K562 (cell line): ENCODE measurements at regions not wholly inside any gene's neighbourhood (a gene's known extent, or its start where the extent isn't known, plus 50 kb on each side); places are given as distances from the start of the nearest gene placed in this dataset.

Source experiments
- ATAC-seq: fragments of 200-7000 bp; cut with Tn5 transposase; 3 replicates; pipeline ENCODE4 v1.9.1; 2020; ENCODE audit warnings: moderate library complexity
- BruUV-seq: library from RNA; stranded (reverse); fragments of 400-500 nt; replicated peaks from 2 replicates; lab custom pipeline; 2021; lab: Mats Ljungman, UMichigan
- CTCF ChIA-PET: fragments of 300-600 bp; formaldehyde crosslinking; extraction: SDS; loops from one replicate; lab custom pipeline; 2021; ENCODE audit warnings: low intra/inter-chr PET ratio; lab: Yijun Ruan, JAX
- POLR2A ChIA-PET: fragments of 300-600, 350-650 bp; sonication (Branson Sonifier 250); formaldehyde crosslinking; extraction: SDS; loops from one replicate; lab custom pipeline; 2021; ENCODE audit warnings: antibody characterized with exemption, inconsistent platforms; lab: Yijun Ruan, JAX
- DNase-seq, 4 experiments: peaks; one replicate each; pipeline versions ENCODE4 v3.0.0 to v3.0.0-alpha.2; 2011 to 2018; ENCODE audit warnings: low spot score in 3 of 4, mixed read lengths in 3 of 4; ENCODE audit errors: extremely low read depth in 1 of 4
- FAIRE-seq: peaks from 2 replicates; lab custom pipeline; 2011; peaks lifted over from hg19 to GRCh38; lab: Jason Lieb, UNC
- H2AFZ ChIP-seq: 2 replicates; pipeline ENCODE4 v1.6.0; 2011; ENCODE audit warnings: low read depth, low read length, control low read depth, inconsistent platforms
- H3K27ac ChIP-seq: fragments of 200-600 bp; 3 replicates; pipeline ENCODE4 v1.8.0; 2011; ENCODE audit warnings: low read depth, mild to moderate bottlenecking, control low read depth, inconsistent platforms, low read length, moderate library complexity, mixed read lengths; ENCODE audit errors: extremely low read depth
- H3K27me3 ChIP-seq, 2 experiments: fragments of 300-600 bp in 1 of 2; 2 replicates in 1 of 2; 3 replicates in 1 of 2; pipeline versions ENCODE4 v1.6.0 to v1.8.0; 2011; ENCODE audit warnings: inconsistent platforms in 2 of 2, low read length in 2 of 2, mild to moderate bottlenecking in 1 of 2, mixed read lengths in 1 of 2, moderate library complexity in 1 of 2; ENCODE audit not compliant: control insufficient read depth in 2 of 2, insufficient read depth in 2 of 2
- H3K36me3 ChIP-seq: fragments of 300-600 bp; 3 replicates; pipeline ENCODE4 v1.8.0; 2011; ENCODE audit warnings: mild to moderate bottlenecking, low read length, inconsistent platforms; ENCODE audit not compliant: control insufficient read depth, insufficient read depth
- H3K4me1 ChIP-seq, 2 experiments: fragments of 200-600 bp in 1 of 2; replicated peaks in 1 of 2; 2 replicates in 1 of 2; 3 replicates in 1 of 2; pipeline versions ENCODE4 v1.5.1 to v1.8.0; 2011; ENCODE audit warnings: inconsistent platforms in 2 of 2, low read length in 2 of 2, mild to moderate bottlenecking in 1 of 2, mixed read lengths in 1 of 2, moderate library complexity in 1 of 2; ENCODE audit not compliant: control insufficient read depth in 2 of 2, insufficient read depth in 2 of 2
- H3K4me2 ChIP-seq: 2 replicates; pipeline ENCODE4 v1.6.1; 2011; ENCODE audit warnings: low read length, control low read depth, inconsistent platforms, mixed read lengths; ENCODE audit not compliant: insufficient read depth
- H3K4me3 ChIP-seq: fragments of 200-600 bp; sonication (generic), shearing (Covaris generic); 2 replicates; pipeline ENCODE4 v1.5.1; 2016; ENCODE audit warnings: control low read depth, inconsistent platforms
- H3K79me2 ChIP-seq: fragments of 200-600 bp; 3 replicates; pipeline ENCODE4 v1.8.0; 2011; ENCODE audit warnings: low read length, inconsistent platforms; ENCODE audit not compliant: control insufficient read depth, insufficient read depth
- H3K9ac ChIP-seq, 2 experiments: 2 replicates each; pipeline versions ENCODE4 v1.6.0 to v1.6.1; 2011; ENCODE audit warnings: low read depth in 2 of 2, low read length in 2 of 2, control low read depth in 1 of 2, inconsistent platforms in 1 of 2, mild to moderate bottlenecking in 1 of 2, mixed read lengths in 1 of 2; ENCODE audit not compliant: insufficient read depth in 1 of 2
- H3K9me1 ChIP-seq: one replicate; pipeline ENCODE4 v1.6.0; 2011; ENCODE audit warnings: inconsistent platforms, mild to moderate bottlenecking, low read length, moderate library complexity; ENCODE audit not compliant: control insufficient read depth, insufficient read depth
- H3K9me3 ChIP-seq: replicated peaks from 2 replicates; pipeline ENCODE4 v1.5.1; 2011; ENCODE audit warnings: low read depth, low read length, inconsistent platforms; ENCODE audit not compliant: control insufficient read depth, insufficient read depth
- H4K20me1 ChIP-seq: replicated peaks from 2 replicates; pipeline ENCODE4 v1.6.1; 2011; ENCODE audit warnings: low read length, inconsistent platforms, mixed read lengths; ENCODE audit not compliant: control insufficient read depth, insufficient read depth
- BRF1 ChIP-seq: IDR thresholded peaks from 3 replicates; pipeline ENCODE4 v1.6.1; 2011; ENCODE audit warnings: borderline replicate concordance, mild to moderate bottlenecking; ENCODE audit not compliant: insufficient read length; ENCODE audit errors: extremely low read depth
- CTBP1 ChIP-seq: fragments of 450-650 bp; IDR thresholded peaks from 2 replicates; pipeline ENCODE4 v1.6.1; 2016; ENCODE audit warnings: borderline replicate concordance
- FOXO4 ChIP-seq: fragments of 450-650 bp; formaldehyde crosslinking; IDR thresholded peaks from 2 replicates; pipeline ENCODE4 v1.4.0; 2020; ENCODE audit warnings: mild to moderate bottlenecking, moderate library complexity
- GATA2 ChIP-seq: sonication (generic); formaldehyde crosslinking; IDR thresholded peaks from 2 replicates; pipeline ENCODE4 v1.4.0; 2020; ENCODE audit warnings: mild to moderate bottlenecking, missing genetic modification reagents
- HDAC3 ChIP-seq: fragments of 450-650 bp; IDR thresholded peaks from 2 replicates; pipeline ENCODE4 v1.6.1; 2018; ENCODE audit warnings: borderline replicate concordance, mild to moderate bottlenecking, moderate library complexity; ENCODE audit not compliant: partially characterized antibody
- HMG20A ChIP-seq: fragments of 450-650 bp; formaldehyde crosslinking; conservative IDR thresholded peaks from 2 replicates; pipeline ENCODE4 v1.4.0; 2020; ENCODE audit warnings: mild to moderate bottlenecking, mixed read lengths
- IRF2 ChIP-seq: sonication (generic); formaldehyde crosslinking; IDR thresholded peaks from 2 replicates; pipeline ENCODE4 v1.8.1; 2022; ENCODE audit warnings: mild to moderate bottlenecking, missing genetic modification reagents
- NCOA2 ChIP-seq, 2 experiments: fragments of 450-650 bp; IDR thresholded peaks; 2 replicates each; pipeline ENCODE4 v1.6.1; 2018; ENCODE audit warnings: mild to moderate bottlenecking in 2 of 2, moderate library complexity in 1 of 2; ENCODE audit not compliant: partially characterized antibody in 2 of 2
- NRF1 ChIP-seq, 2 experiments: fragments of 450-650 bp; IDR thresholded peaks in 1 of 2; conservative IDR thresholded peaks in 1 of 2; 2 replicates each; pipeline ENCODE4 v1.6.1; 2014; ENCODE audit warnings: mild to moderate bottlenecking in 2 of 2
- PML ChIP-seq: IDR thresholded peaks from 2 replicates; pipeline ENCODE4 v1.6.1; 2012; ENCODE audit warnings: low read length, inconsistent platforms
- RBM39 ChIP-seq: fragments of 200-400 bp; formaldehyde crosslinking; optimal IDR thresholded peaks from 2 replicates; pipeline ENCODE3; 2018; ENCODE audit warnings: low read depth, low read length
- ZNF785 ChIP-seq: fragments of 250-450 bp; sonication (Bioruptor Pico); IDR thresholded peaks from 2 replicates; pipeline ENCODE4 v1.4.0; 2020; ENCODE audit warnings: mild to moderate bottlenecking
- ZNF79 ChIP-seq: fragments of 250-450 bp; sonication (Bioruptor Pico); IDR thresholded peaks from 2 replicates; pipeline ENCODE4 v1.4.0; 2020; ENCODE audit warnings: low read depth, mild to moderate bottlenecking, moderate library complexity
- WGBS: fragments of 100-300 bp; shearing (Covaris generic); methylation state at CpG from one replicate; pipeline ENCODE4 v1.1.6; 2016; ENCODE audit warnings: low coverage, mixed read lengths; ENCODE audit not compliant: insufficient coverage; ENCODE audit errors: missing lambda C conversion rate; 5-methylcytosine and 5-hydroxymethylcytosine counted together
- in situ Hi-C: fragments of 300-500 bp; cut with MboI; formaldehyde crosslinking; loops from 4 replicates; pipeline ENCODE4 v1.15.0; 2018; ENCODE audit warnings: inconsistent platforms, mixed read lengths
- intact Hi-C: fragments of 100-400 bp; cut with micrococcal nuclease; formaldehyde crosslinking; loops from 2 replicates; pipeline ENCODE4 v1.14.2; 2022
- TF ChIP-seq, protein P1 (sequence below): conservative IDR thresholded peaks from 2 replicates; pipeline ENCODE4 v1.6.1; 2011; ENCODE audit warnings: low read depth, mild to moderate bottlenecking, low read length; ENCODE audit not compliant: control insufficient read depth
- TF ChIP-seq, protein P2 (sequence below): fragments of 450-650 bp; IDR thresholded peaks from one replicate; pipeline ENCODE4 v1.6.1; 2018; ENCODE audit warnings: mild to moderate bottlenecking, moderate library complexity; ENCODE audit not compliant: partially characterized antibody
- TF ChIP-seq, protein P3 (sequence below): fragments of 450-650 bp; IDR thresholded peaks from 2 replicates; pipeline ENCODE4 v1.6.1; 2016; ENCODE audit warnings: borderline replicate concordance

DNA sequence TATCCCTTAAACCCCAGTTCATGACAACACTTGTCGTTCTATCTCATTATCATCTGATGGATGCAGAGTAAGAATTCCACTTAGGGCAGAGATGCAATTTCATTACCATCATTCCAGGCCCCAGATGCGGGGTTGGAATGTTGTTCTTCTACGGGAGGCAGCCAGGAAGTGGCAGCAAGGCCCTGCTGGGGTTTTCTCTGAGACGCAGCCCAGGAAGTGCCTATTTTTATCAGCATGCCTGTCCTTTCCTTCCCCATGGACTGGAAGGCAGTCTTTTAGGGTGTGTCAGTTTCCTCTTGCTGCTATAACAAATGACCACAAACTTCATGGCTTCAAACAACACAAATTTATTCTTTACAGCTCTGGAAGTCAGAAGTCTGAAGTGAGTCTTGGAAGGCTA lies 246.6 kb upstream of the DYNLRB2 start:
- FAIRE-seq (no peak), ATAC-seq (no peak), DNase-seq (no peak)
- ChIA-PET CTCF (no interaction called here), POLR2A (no interaction called here)
- Histone ChIP-seq H3K4me1 (no peaks in the 10 kb centered on the region), H3K4me2 (no peak overlapping the region), H3K9me1 (no peaks in the 10 kb centered on the region), H3K9me3 (no peaks in the 10 kb centered on the region), H3K27me3 (peaks cover 3 to 6% of the 10 kb centered on the region in 2 experiments; a peak in 2 of 5 replicates), H3K36me3 (no peaks in the 10 kb centered on the region), H3K4me3 (no peak overlapping the region), H3K27ac (no peak overlapping the region), H3K9ac (no peak overlapping the region), H3K79me2 (no peaks in the 10 kb centered on the region), H4K20me1 (no peaks in the 10 kb centered on the region), H2AFZ (no peak overlapping the region)
- BruUV-seq = no TSS peak
- TF ChIP-seq, protein P1, sequence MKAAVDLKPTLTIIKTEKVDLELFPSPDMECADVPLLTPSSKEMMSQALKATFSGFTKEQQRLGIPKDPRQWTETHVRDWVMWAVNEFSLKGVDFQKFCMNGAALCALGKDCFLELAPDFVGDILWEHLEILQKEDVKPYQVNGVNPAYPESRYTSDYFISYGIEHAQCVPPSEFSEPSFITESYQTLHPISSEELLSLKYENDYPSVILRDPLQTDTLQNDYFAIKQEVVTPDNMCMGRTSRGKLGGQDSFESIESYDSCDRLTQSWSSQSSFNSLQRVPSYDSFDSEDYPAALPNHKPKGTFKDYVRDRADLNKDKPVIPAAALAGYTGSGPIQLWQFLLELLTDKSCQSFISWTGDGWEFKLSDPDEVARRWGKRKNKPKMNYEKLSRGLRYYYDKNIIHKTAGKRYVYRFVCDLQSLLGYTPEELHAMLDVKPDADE = no peak
- no peak for TF ChIP-seq CTBP1
- no peak for TF ChIP-seq ZNF785
- no peak for TF ChIP-seq HDAC3
- TF ChIP-seq PML = no peak
- no peak for TF ChIP-seq HMG20A
- no peak for TF ChIP-seq ZNF79 (CRISPR knock-in tag)
- TF ChIP-seq NCOA2 (IDR thresholded peaks at IDR 0.05; ENCODE audit: partially characterized antibody in 2 of 2) = no peak
- TF ChIP-seq, protein P2, sequence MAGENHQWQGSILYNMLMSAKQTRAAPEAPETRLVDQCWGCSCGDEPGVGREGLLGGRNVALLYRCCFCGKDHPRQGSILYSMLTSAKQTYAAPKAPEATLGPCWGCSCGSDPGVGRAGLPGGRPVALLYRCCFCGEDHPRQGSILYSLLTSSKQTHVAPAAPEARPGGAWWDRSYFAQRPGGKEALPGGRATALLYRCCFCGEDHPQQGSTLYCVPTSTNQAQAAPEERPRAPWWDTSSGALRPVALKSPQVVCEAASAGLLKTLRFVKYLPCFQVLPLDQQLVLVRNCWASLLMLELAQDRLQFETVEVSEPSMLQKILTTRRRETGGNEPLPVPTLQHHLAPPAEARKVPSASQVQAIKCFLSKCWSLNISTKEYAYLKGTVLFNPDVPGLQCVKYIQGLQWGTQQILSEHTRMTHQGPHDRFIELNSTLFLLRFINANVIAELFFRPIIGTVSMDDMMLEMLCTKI = no peak
- TF ChIP-seq FOXO4 (CRISPR knock-in tag) = no peak
- TF ChIP-seq, protein P3, sequence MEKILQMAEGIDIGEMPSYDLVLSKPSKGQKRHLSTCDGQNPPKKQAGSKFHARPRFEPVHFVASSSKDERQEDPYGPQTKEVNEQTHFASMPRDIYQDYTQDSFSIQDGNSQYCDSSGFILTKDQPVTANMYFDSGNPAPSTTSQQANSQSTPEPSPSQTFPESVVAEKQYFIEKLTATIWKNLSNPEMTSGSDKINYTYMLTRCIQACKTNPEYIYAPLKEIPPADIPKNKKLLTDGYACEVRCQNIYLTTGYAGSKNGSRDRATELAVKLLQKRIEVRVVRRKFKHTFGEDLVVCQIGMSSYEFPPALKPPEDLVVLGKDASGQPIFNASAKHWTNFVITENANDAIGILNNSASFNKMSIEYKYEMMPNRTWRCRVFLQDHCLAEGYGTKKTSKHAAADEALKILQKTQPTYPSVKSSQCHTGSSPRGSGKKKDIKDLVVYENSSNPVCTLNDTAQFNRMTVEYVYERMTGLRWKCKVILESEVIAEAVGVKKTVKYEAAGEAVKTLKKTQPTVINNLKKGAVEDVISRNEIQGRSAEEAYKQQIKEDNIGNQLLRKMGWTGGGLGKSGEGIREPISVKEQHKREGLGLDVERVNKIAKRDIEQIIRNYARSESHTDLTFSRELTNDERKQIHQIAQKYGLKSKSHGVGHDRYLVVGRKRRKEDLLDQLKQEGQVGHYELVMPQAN = no peak
- no peak for TF ChIP-seq BRF1
- TF ChIP-seq GATA2 = no peak
- no peak for TF ChIP-seq RBM39
- no peak for TF ChIP-seq IRF2 (CRISPR knock-in tag)
- TF ChIP-seq NRF1 (conservative IDR thresholded peaks at IDR 0.05 in 1 of 2, IDR thresholded peaks at IDR 0.05 in 1 of 2) = no peak
- WGBS = 4% methylated on average over 4 of the region's 4 CpGs
- in situ Hi-C loops (no loop called here), intact Hi-C loops (no loop called here)
